Activated T-cell treated with anti-CD3 and anti-CD28 coated beads, Interleukin-2, amount 50 U/mL, for 4 hours (primary cell): ENCODE measurements at regions not wholly inside any gene's neighbourhood (a gene's known extent, or its start where the extent isn't known, plus 50 kb on each side); places are given as distances from the start of the nearest gene placed in this dataset.

Experiments
- ATAC-seq, 2 donors: fragments of 200-7000 bp; cut with Tn5 transposase; one replicate each; pipeline ENCODE4 v1.10.0; 2021
- DNase-seq: peaks from one replicate; pipeline ENCODE4 v3.0.0-alpha.2; 2020
- H3K27me3 Mint-ChIP-seq: one replicate; pipeline ENCODE4 v1.8.0; 2021; ENCODE audit warnings: low read depth, mixed read lengths
- H3K36me3 Mint-ChIP-seq: one replicate; pipeline ENCODE4 v1.8.0; 2022; ENCODE audit warnings: mixed read lengths; ENCODE audit not compliant: insufficient read depth
- H3K4me1 Mint-ChIP-seq: one replicate; pipeline ENCODE4 v1.8.0; 2021; ENCODE audit warnings: low read depth, mixed read lengths
- H3K4me3 Mint-ChIP-seq: one replicate; pipeline ENCODE4 v1.8.0; 2021; ENCODE audit warnings: mild to moderate bottlenecking, moderate library complexity, mixed read lengths
- H3K9me3 Mint-ChIP-seq: one replicate; pipeline ENCODE4 v1.8.0; 2021; ENCODE audit warnings: mixed read lengths

- no peak for DNase-seq
- no peaks in the 10 kb centered on the region for H3K9me3 Mint-ChIP-seq
- H3K4me3 Mint-ChIP-seq, result no peak overlapping the region
- no peak for ATAC-seq
- H3K27me3 Mint-ChIP-seq, result peaks cover 7% of the 10 kb centered on the region
- H3K36me3 Mint-ChIP-seq, result no peaks in the 10 kb centered on the region
- no peaks in the 10 kb centered on the region for H3K4me1 Mint-ChIP-seq
Observed at GRCh38 chr12:5195244-5195643, 151.6 kb downstream of the KCNA5 start.

GRCh38 chr12:5195691-5196090 is 152.0 kb downstream of the KCNA5 start:
- Mint-ChIP-seq H3K36me3 (no peaks in the 10 kb centered on the region), H3K27me3 (peaks cover 7% of the 10 kb centered on the region), H3K4me3 (no peak overlapping the region), H3K9me3 (no peaks in the 10 kb centered on the region), H3K4me1 (no peaks in the 10 kb centered on the region)
- no peak for ATAC-seq
- DNase-seq, result no peak

GRCh38 chr12:5197131-5197530 is 153.5 kb downstream of the KCNA5 start:
- H3K9me3 Mint-ChIP-seq, result no peaks in the 10 kb centered on the region
- H3K36me3 Mint-ChIP-seq, result no peaks in the 10 kb centered on the region
- no peaks in the 10 kb centered on the region for H3K4me1 Mint-ChIP-seq
- ATAC-seq, result no peak
- no peak overlapping the region for H3K4me3 Mint-ChIP-seq
- peaks cover 7% of the 10 kb centered on the region for H3K27me3 Mint-ChIP-seq
- DNase-seq, result no peak

- ATAC-seq, result no peak
- H3K4me1 Mint-ChIP-seq, result no peaks in the 10 kb centered on the region
Observed at GRCh38 chr12:5197656-5198055, 154.0 kb downstream of the KCNA5 start.

GRCh38 chr12:5200278-5201087 is 156.8 kb downstream of the KCNA5 start:
- H3K27me3 Mint-ChIP-seq, result peaks cover 7% of the 10 kb centered on the region

More at GRCh38 chr12:5197656-5198055, 154.0 kb downstream of the KCNA5 start:
- Mint-ChIP-seq H3K27me3 (peaks cover 7% of the 10 kb centered on the region), H3K9me3 (no peaks in the 10 kb centered on the region), H3K36me3 (no peaks in the 10 kb centered on the region), H3K4me3 (no peak overlapping the region)
- DNase-seq, result no peak

GRCh38 chr12:5201554-5202218 is 158.0 kb downstream of the KCNA5 start:
- no peak for DNase-seq
- no peak for ATAC-seq
- no peaks in the 10 kb centered on the region for H3K36me3 Mint-ChIP-seq
- H3K27me3 Mint-ChIP-seq, result peaks cover 7% of the 10 kb centered on the region
- H3K9me3 Mint-ChIP-seq, result no peaks in the 10 kb centered on the region
- no peak overlapping the region for H3K4me3 Mint-ChIP-seq
- no peaks in the 10 kb centered on the region for H3K4me1 Mint-ChIP-seq

More at GRCh38 chr12:5200278-5201087, 156.8 kb downstream of the KCNA5 start:
- H3K9me3 Mint-ChIP-seq, result no peaks in the 10 kb centered on the region
- no peaks in the 10 kb centered on the region for H3K36me3 Mint-ChIP-seq
- ATAC-seq (no peak), DNase-seq (no peak)
- H3K4me1 Mint-ChIP-seq, result no peaks in the 10 kb centered on the region
- no peak overlapping the region for H3K4me3 Mint-ChIP-seq

GRCh38 chr12:5203274-5203673 is 159.6 kb downstream of the KCNA5 start:
- peaks cover 7% of the 10 kb centered on the region for H3K27me3 Mint-ChIP-seq
- ATAC-seq (no peak), DNase-seq (no peak)
- H3K4me1 Mint-ChIP-seq, result no peaks in the 10 kb centered on the region
- no peaks in the 10 kb centered on the region for H3K36me3 Mint-ChIP-seq
- H3K9me3 Mint-ChIP-seq, result no peaks in the 10 kb centered on the region
- H3K4me3 Mint-ChIP-seq, result no peak overlapping the region

- no peak overlapping the region for H3K4me3 Mint-ChIP-seq
- H3K4me1 Mint-ChIP-seq, result no peaks in the 10 kb centered on the region
- H3K36me3 Mint-ChIP-seq, result no peaks in the 10 kb centered on the region
- no peaks in the 10 kb centered on the region for H3K9me3 Mint-ChIP-seq
- H3K27me3 Mint-ChIP-seq, result peaks cover 7% of the 10 kb centered on the region
- DNase-seq, result no peak
- ATAC-seq, result no peak
Observed at GRCh38 chr12:5203720-5204119, 160.0 kb downstream of the KCNA5 start.

- peaks cover 3% of the 10 kb centered on the region for H3K27me3 Mint-ChIP-seq
- DNase-seq (no peak), ATAC-seq (no peak)
- no peaks in the 10 kb centered on the region for H3K4me1 Mint-ChIP-seq
- H3K36me3 Mint-ChIP-seq, result no peaks in the 10 kb centered on the region
- H3K4me3 Mint-ChIP-seq, result no peak overlapping the region
- no peaks in the 10 kb centered on the region for H3K9me3 Mint-ChIP-seq
Observed at GRCh38 chr12:5204271-5204670, 160.6 kb downstream of the KCNA5 start.

- Mint-ChIP-seq H3K27me3 (no peaks in the 10 kb centered on the region), H3K4me3 (no peak overlapping the region), H3K36me3 (no peaks in the 10 kb centered on the region), H3K9me3 (no peaks in the 10 kb centered on the region), H3K4me1 (no peaks in the 10 kb centered on the region)
- no peak for DNase-seq
- no peak for ATAC-seq
Observed at GRCh38 chr12:5204831-5205230, 161.2 kb downstream of the KCNA5 start.

- Mint-ChIP-seq H3K36me3 (no peaks in the 10 kb centered on the region), H3K9me3 (no peaks in the 10 kb centered on the region), H3K4me3 (no peak overlapping the region), H3K27me3 (no peaks in the 10 kb centered on the region), H3K4me1 (no peaks in the 10 kb centered on the region)
- no peak for DNase-seq
- no peak for ATAC-seq
Observed at GRCh38 chr12:5206401-5207175, 162.9 kb downstream of the KCNA5 start.

- Mint-ChIP-seq H3K4me1 (no peaks in the 10 kb centered on the region), H3K36me3 (no peaks in the 10 kb centered on the region), H3K9me3 (no peaks in the 10 kb centered on the region), H3K27me3 (peaks cover 6% of the 10 kb centered on the region), H3K4me3 (no peak overlapping the region)
- DNase-seq (no peak), ATAC-seq (no peak)
Observed at GRCh38 chr12:5210179-5210922, 166.7 kb downstream of the KCNA5 start.

- H3K27me3 Mint-ChIP-seq, result peaks cover 6% of the 10 kb centered on the region
- no peaks in the 10 kb centered on the region for H3K4me1 Mint-ChIP-seq
- no peak overlapping the region for H3K4me3 Mint-ChIP-seq
- ATAC-seq (no peak), DNase-seq (no peak)
- no peaks in the 10 kb centered on the region for H3K36me3 Mint-ChIP-seq
- no peaks in the 10 kb centered on the region for H3K9me3 Mint-ChIP-seq
Observed at GRCh38 chr12:5210923-5211290, 167.2 kb downstream of the KCNA5 start.

GRCh38 chr12:5213336-5213735 is 169.7 kb downstream of the KCNA5 start:
- Mint-ChIP-seq H3K9me3 (no peaks in the 10 kb centered on the region), H3K36me3 (no peaks in the 10 kb centered on the region), H3K27me3 (peaks cover 6% of the 10 kb centered on the region), H3K4me3 (no peak overlapping the region), H3K4me1 (no peaks in the 10 kb centered on the region)
- DNase-seq (no peak), ATAC-seq (no peak)
